ENCODE measurements at regions not wholly inside any gene's neighbourhood (a gene's known extent, or its start where the extent isn't known, plus 50 kb on each side); places are given as distances from the start of the nearest gene placed in this dataset.

- Histone ChIP-seq H3K9me2 (no peaks in the 10 kb centered on the region), H2AFZ (ENCODE audit: low read depth) (no peak overlapping the region), H3K4me2 (no peak overlapping the region), H3K27ac (ENCODE audit: low read depth in 2 of 2, low read length in 1 of 2) (peak overlapping the region in 1 of 2 experiments; percentile 89; a peak in 2 of 4 replicates), H3K27me3 (ENCODE audit: insufficient read depth) (no peaks in the 10 kb centered on the region), H3F3A (replicated peaks; ENCODE audit: insufficient read depth) (no peaks in the 10 kb centered on the region), H3K36me3 (replicated peaks in 1 of 2; ENCODE audit: control insufficient read depth in 1 of 2, insufficient read depth in 2 of 2, low read length in 1 of 2) (no peaks in the 10 kb centered on the region), H3K4me1 (ENCODE audit: control insufficient read depth in 1 of 2, insufficient read depth in 2 of 2, low read depth in 1 of 2, low read length in 1 of 2) (peaks cover 0 to 21% of the 10 kb centered on the region in 2 experiments; a peak in 2 of 4 replicates), H3K9me3 (no peaks in the 10 kb centered on the region), H3K4me3 (ENCODE audit: low read depth in 2 of 2, low read length in 1 of 2) (no peak overlapping the region), H3K9ac (no peak overlapping the region), H4K20me1 (ENCODE audit: insufficient read depth) (no peaks in the 10 kb centered on the region), H3K79me2 (ENCODE audit: insufficient read depth) (no peaks in the 10 kb centered on the region)
- POLR2A ChIA-PET, result no interaction called here
- no peak for DNase-seq
- TF ChIP-seq REST (IDR thresholded peaks at IDR 0.05; ENCODE audit: low read depth, low read length) (no peak), MAX (IDR thresholded peaks at IDR 0.05; ENCODE audit: low read depth) (no peak), TCF12 (IDR thresholded peaks at IDR 0.05) (no peak), USF2 (IDR thresholded peaks at IDR 0.05; ENCODE audit: borderline replicate concordance, low read depth, low read length) (no peak), SIN3A (IDR thresholded peaks at IDR 0.05; ENCODE audit: borderline replicate concordance, low read depth, low read length) (no peak), ZBTB33 (IDR thresholded peaks at IDR 0.05; ENCODE audit: borderline replicate concordance, low read depth) (no peak)
- CTCF ChIA-PET, result no interaction called here
- WGBS (ENCODE audit: low lambda C conversion rate), result 94% methylated on average over 2 of the region's 2 CpGs
These were observed 166.4 kb upstream of the SLC14A2 start for GRCh38 chr18:45448871-45449270.

GRCh38 chr18:45449418-45450227, 165.7 kb upstream of the SLC14A2 start:
- Histone ChIP-seq H3K27me3 (ENCODE audit: insufficient read depth) (no peaks in the 10 kb centered on the region), H3K9ac (no peak overlapping the region), H2AFZ (ENCODE audit: low read depth) (no peak overlapping the region), H3K4me3 (ENCODE audit: low read depth in 2 of 2, low read length in 1 of 2) (no peak overlapping the region), H3K27ac (ENCODE audit: low read depth in 2 of 2, low read length in 1 of 2) (peak overlapping the region; percentile 11 to 89; a peak in 3 of 4 replicates), H3K9me3 (no peaks in the 10 kb centered on the region), H3F3A (replicated peaks; ENCODE audit: insufficient read depth) (no peaks in the 10 kb centered on the region), H3K4me2 (no peak overlapping the region), H3K79me2 (ENCODE audit: insufficient read depth) (no peaks in the 10 kb centered on the region), H3K36me3 (replicated peaks in 1 of 2; ENCODE audit: control insufficient read depth in 1 of 2, insufficient read depth in 2 of 2, low read length in 1 of 2) (no peaks in the 10 kb centered on the region), H3K9me2 (no peaks in the 10 kb centered on the region), H4K20me1 (ENCODE audit: insufficient read depth) (no peaks in the 10 kb centered on the region), H3K4me1 (ENCODE audit: control insufficient read depth in 1 of 2, insufficient read depth in 2 of 2, low read depth in 1 of 2, low read length in 1 of 2) (peaks cover 0 to 21% of the 10 kb centered on the region in 2 experiments; a peak in 2 of 4 replicates)
- CTCF ChIA-PET, result interaction anchor here (0.7 to 1.0 kb wide), 2 partner anchors 32 to 65 kb away, joined by 3 to 5 read pairs; no protein-coding TSS in a partner anchor
- WGBS (ENCODE audit: low lambda C conversion rate), result 46% methylated on average over 10 of the region's 10 CpGs
- POLR2A ChIA-PET, result no interaction called here
- DNase-seq, result peak; percentile 39
- TF ChIP-seq RXRA (IDR thresholded peaks at IDR 0.05; ENCODE audit: borderline replicate concordance, low read depth), result no peak
- TF ChIP-seq ZBTB33 (IDR thresholded peaks at IDR 0.05; ENCODE audit: borderline replicate concordance, low read depth), result no peak
- no peak for TF ChIP-seq PBX3 (IDR thresholded peaks at IDR 0.05)
- no peak; the same call in 1 of the 2 replicates for TF ChIP-seq GATA2 (CRISPR knock-in tag; IDR thresholded peaks at IDR 0.05)
- TF ChIP-seq EP300 (IDR thresholded peaks at IDR 0.05; ENCODE audit: borderline replicate concordance in 1 of 2, low read depth in 1 of 2, low read length in 1 of 2), result peak in 1 of 2 experiments; percentile 34; a peak in 1 of 4 replicates
- no peak for TF ChIP-seq GABPA (IDR thresholded peaks at IDR 0.05; ENCODE audit: low read depth)
- peak; percentile 24; the same call in 1 of the 2 replicates for TF ChIP-seq RAD21 (IDR thresholded peaks at IDR 0.05; ENCODE audit: low read length)
- TF ChIP-seq TAF1 (IDR thresholded peaks at IDR 0.05; ENCODE audit: borderline replicate concordance, low read depth, low read length), result no peak

Data from SK-N-SH (cell line).